CD14-positive monocyte (primary cell): ENCODE measurements at regions not wholly inside any gene's neighbourhood (a gene's known extent, or its start where the extent isn't known, plus 50 kb on each side); places are given as distances from the start of the nearest gene placed in this dataset.

Experiments used
- DNase-seq, 3 donors: peaks; one replicate each; pipeline ENCODE4 v3.0.0-alpha.2; 2011 to 2022
- H2AFZ ChIP-seq: 2 replicates; pipeline ENCODE4 v1.6.0; 2012; ENCODE audit warnings: mild to moderate bottlenecking, low read depth, low read length, inconsistent platforms; ENCODE audit not compliant: insufficient read depth, poor library complexity, severe bottlenecking
- H3K27ac ChIP-seq, 2 donors: 1 replicate in 1 of 2; 2 replicates in 1 of 2; pipeline ENCODE4 v1.5.1; 2012 to 2013; ENCODE audit warnings: low read length in 2 of 2, control low read depth in 1 of 2, inconsistent platforms in 1 of 2, low read depth in 1 of 2, mild to moderate bottlenecking in 1 of 2
- H3K27me3 ChIP-seq, 2 donors: one replicate each; pipeline versions ENCODE4 v1.6.0 to v1.6.1; 2011 to 2013; ENCODE audit warnings: low read length in 2 of 2; ENCODE audit not compliant: control insufficient read depth in 2 of 2, insufficient read depth in 2 of 2
- H3K36me3 ChIP-seq, 2 donors: replicated peaks in 1 of 2; 1 replicate in 1 of 2; 2 replicates in 1 of 2; pipeline versions ENCODE4 v1.5.1 to v1.6.1; 2012 to 2013; ENCODE audit warnings: low read length in 2 of 2, control low read depth in 1 of 2, inconsistent platforms in 1 of 2, mild to moderate bottlenecking in 1 of 2; ENCODE audit not compliant: insufficient read depth in 2 of 2, control insufficient read depth in 1 of 2
- H3K4me1 ChIP-seq, 2 donors: 1 replicate in 1 of 2; 2 replicates in 1 of 2; pipeline versions ENCODE4 v1.5.1 to v1.6.1; 2012 to 2013; ENCODE audit warnings: low read length in 2 of 2, control low read depth in 1 of 2, inconsistent platforms in 1 of 2, mild to moderate bottlenecking in 1 of 2, moderate library complexity in 1 of 2; ENCODE audit not compliant: insufficient read depth in 2 of 2, control insufficient read depth in 1 of 2
- H3K4me2 ChIP-seq: replicated peaks from 2 replicates; pipeline ENCODE3; 2012; ENCODE audit warnings: low read length, moderate library complexity, mild to moderate bottlenecking; ENCODE audit not compliant: poor library complexity, severe bottlenecking; ENCODE audit errors: extremely low read depth
- H3K4me3 ChIP-seq, 3 experiments: fragments of 200-600 bp in 1 of 3; sonication (generic) in 1 of 3; replicated peaks in 1 of 3; 1 replicate in 2 of 3; 2 replicates in 1 of 3; pipeline ENCODE4 v1.5.1; 2011 to 2013; ENCODE audit warnings: low read length in 3 of 3, mild to moderate bottlenecking in 3 of 3, control low read depth in 2 of 3, low read depth in 2 of 3, inconsistent platforms in 1 of 3, moderate library complexity in 1 of 3
- H3K79me2 ChIP-seq: 2 replicates; pipeline ENCODE4 v1.6.0; 2012; ENCODE audit warnings: mild to moderate bottlenecking, control low read depth, inconsistent platforms, low read length, moderate library complexity; ENCODE audit not compliant: insufficient read depth
- H3K9ac ChIP-seq: 2 replicates; pipeline ENCODE4 v1.6.0; 2017; ENCODE audit warnings: low read length, mild to moderate bottlenecking; ENCODE audit not compliant: insufficient read depth, poor library complexity, severe bottlenecking
- H3K9me3 ChIP-seq, 2 donors: replicated peaks in 1 of 2; 1 replicate in 1 of 2; 2 replicates in 1 of 2; pipeline versions ENCODE4 v1.5.1 to v1.6.1; 2012 to 2013; ENCODE audit warnings: low read length in 2 of 2, control low read depth in 1 of 2; ENCODE audit not compliant: control insufficient read depth in 1 of 2, insufficient read depth in 1 of 2
- H4K20me1 ChIP-seq: 2 replicates; pipeline ENCODE4 v1.6.0; 2012; ENCODE audit warnings: mild to moderate bottlenecking, low read length, control low read depth, moderate library complexity; ENCODE audit not compliant: insufficient read depth
- H3K27ac Mint-ChIP-seq, 7 donors: one replicate each; pipeline ENCODE4 v1.8.0; 2020; ENCODE audit warnings: mild to moderate bottlenecking in 7 of 7, mixed read lengths in 7 of 7, moderate library complexity in 6 of 7, inconsistent platforms in 2 of 7
- H3K27me3 Mint-ChIP-seq, 3 donors: one replicate each; pipeline ENCODE4 v1.8.0; 2021 to 2022; ENCODE audit warnings: low read depth in 3 of 3, mild to moderate bottlenecking in 3 of 3, mixed read lengths in 3 of 3, moderate library complexity in 3 of 3, inconsistent platforms in 1 of 3
- H3K36me3 Mint-ChIP-seq, 2 donors: one replicate each; pipeline ENCODE4 v1.8.0; 2020; ENCODE audit warnings: mixed read lengths in 2 of 2, inconsistent platforms in 1 of 2, mild to moderate bottlenecking in 1 of 2
- H3K4me1 Mint-ChIP-seq: one replicate; pipeline ENCODE4 v1.8.0; 2020; ENCODE audit warnings: mild to moderate bottlenecking, mixed read lengths
- H3K4me3 Mint-ChIP-seq, 2 donors: one replicate each; pipeline ENCODE4 v1.8.0; 2020; ENCODE audit warnings: mild to moderate bottlenecking in 2 of 2, mixed read lengths in 2 of 2, moderate library complexity in 1 of 2
- H3K9me3 Mint-ChIP-seq, 7 donors: one replicate each; pipeline ENCODE4 v1.8.0; 2020 to 2022; ENCODE audit warnings: mixed read lengths in 7 of 7, mild to moderate bottlenecking in 6 of 7, moderate library complexity in 6 of 7, inconsistent platforms in 2 of 7
- WGBS: methylation state at CpG from one replicate; pipeline ENCODE4 v1.1.5; 2013; ENCODE audit warnings: missing lambda C conversion rate; ENCODE audit not compliant: insufficient coverage; 5-methylcytosine and 5-hydroxymethylcytosine counted together
- intact Hi-C, 2 donors: fragments of 100-400 bp; cut with micrococcal nuclease; formaldehyde crosslinking; loops; one replicate each; pipeline versions ENCODE4 v1.15.0 to v1.15.1; 2023
- TF ChIP-seq, protein P1 (sequence below): fragments of 200-600 bp; IDR thresholded peaks from one replicate; pipeline ENCODE4 v1.8.0; 2022; ENCODE audit warnings: antibody characterized with exemption, mild to moderate bottlenecking

DNA sequence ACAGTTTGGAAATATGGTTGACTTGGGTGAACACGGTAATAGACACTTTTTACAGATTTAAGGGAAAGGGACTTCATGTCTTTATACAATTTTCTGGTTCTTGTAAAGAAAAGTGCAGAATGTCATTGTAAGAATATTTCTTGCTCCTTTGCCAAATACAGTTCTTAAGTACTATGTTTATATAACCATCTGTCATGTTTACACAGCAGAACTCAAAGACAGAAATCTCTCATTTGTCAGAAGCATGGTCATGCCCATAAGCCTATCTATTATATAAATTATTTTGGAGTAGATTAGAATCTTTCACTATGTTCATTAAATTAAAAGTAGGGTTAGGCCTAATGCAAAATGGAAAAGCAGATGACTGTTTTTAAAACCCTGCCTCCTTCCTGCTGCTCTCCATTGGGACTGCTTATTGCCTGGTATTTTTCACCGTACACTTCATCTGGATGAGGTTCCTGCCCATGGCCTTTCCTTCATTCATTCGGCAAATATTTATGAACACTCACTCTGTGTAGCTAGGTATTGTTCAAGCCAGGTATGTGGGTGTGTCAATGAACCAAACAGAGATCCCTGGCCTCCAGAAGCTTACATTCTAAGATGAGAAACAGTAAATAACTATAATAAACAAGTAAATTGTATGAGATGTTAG lies 558.1 kb downstream of the NR2F1-AS1 start:
- no peak for DNase-seq
- no peak overlapping the region for H2AFZ ChIP-seq
- no peak overlapping the region for H3K4me3 ChIP-seq
- no peaks in the 10 kb centered on the region for H3K9me3 ChIP-seq
- WGBS: no CpG with 5 or more reads among the region's 3 CpGs
- Mint-ChIP-seq H3K27me3 (no peaks in the 10 kb centered on the region), H3K4me3 (no peak overlapping the region), H3K9me3 (peaks cover 0 to 3% (median 2%) of the 10 kb centered on the region in 7 donors), H3K36me3 (no peaks in the 10 kb centered on the region), H3K27ac (no peak overlapping the region), H3K4me1 (no peaks in the 10 kb centered on the region)
- intact Hi-C loops: no loop called here
- no peaks in the 10 kb centered on the region for H3K4me1 ChIP-seq
- no peaks in the 10 kb centered on the region for H3K27me3 ChIP-seq
- no peak overlapping the region for H3K4me2 ChIP-seq
- H3K27ac ChIP-seq: no peak overlapping the region
- TF ChIP-seq, protein P1, sequence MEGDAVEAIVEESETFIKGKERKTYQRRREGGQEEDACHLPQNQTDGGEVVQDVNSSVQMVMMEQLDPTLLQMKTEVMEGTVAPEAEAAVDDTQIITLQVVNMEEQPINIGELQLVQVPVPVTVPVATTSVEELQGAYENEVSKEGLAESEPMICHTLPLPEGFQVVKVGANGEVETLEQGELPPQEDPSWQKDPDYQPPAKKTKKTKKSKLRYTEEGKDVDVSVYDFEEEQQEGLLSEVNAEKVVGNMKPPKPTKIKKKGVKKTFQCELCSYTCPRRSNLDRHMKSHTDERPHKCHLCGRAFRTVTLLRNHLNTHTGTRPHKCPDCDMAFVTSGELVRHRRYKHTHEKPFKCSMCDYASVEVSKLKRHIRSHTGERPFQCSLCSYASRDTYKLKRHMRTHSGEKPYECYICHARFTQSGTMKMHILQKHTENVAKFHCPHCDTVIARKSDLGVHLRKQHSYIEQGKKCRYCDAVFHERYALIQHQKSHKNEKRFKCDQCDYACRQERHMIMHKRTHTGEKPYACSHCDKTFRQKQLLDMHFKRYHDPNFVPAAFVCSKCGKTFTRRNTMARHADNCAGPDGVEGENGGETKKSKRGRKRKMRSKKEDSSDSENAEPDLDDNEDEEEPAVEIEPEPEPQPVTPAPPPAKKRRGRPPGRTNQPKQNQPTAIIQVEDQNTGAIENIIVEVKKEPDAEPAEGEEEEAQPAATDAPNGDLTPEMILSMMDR: no peak
- no peaks in the 10 kb centered on the region for H4K20me1 ChIP-seq
- H3K9ac ChIP-seq: no peak overlapping the region
- H3K36me3 ChIP-seq: no peaks in the 10 kb centered on the region
- H3K79me2 ChIP-seq: no peaks in the 10 kb centered on the region

DNA sequence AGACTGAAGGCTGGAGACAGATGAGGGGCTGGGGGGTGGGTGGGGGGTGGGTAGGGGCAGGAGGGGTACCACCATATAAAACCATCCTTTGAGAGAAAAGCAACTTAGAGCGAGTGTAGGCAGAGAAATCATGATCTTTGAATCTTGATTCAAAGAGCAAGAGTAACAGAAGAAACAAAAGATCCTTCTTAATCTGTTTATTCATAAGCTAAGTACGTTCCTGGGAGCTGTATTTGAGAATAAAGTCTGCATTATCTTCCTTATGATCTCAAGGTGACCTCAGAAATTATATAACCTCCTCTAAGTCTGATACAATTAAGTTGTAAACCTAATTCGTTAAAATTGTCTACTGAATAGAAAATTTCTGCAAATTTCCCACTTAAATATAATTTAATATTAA lies 558.8 kb downstream of the NR2F1-AS1 start:
- WGBS: no CpG with 5 or more reads among the region's 3 CpGs
- H3K4me2 ChIP-seq: no peak overlapping the region
- no peak for DNase-seq
- H3K36me3 ChIP-seq: no peaks in the 10 kb centered on the region
- no peak overlapping the region for H3K9ac ChIP-seq
- Mint-ChIP-seq H3K4me3 (no peak overlapping the region), H3K27me3 (no peaks in the 10 kb centered on the region), H3K36me3 (no peaks in the 10 kb centered on the region), H3K9me3 (peaks cover 0 to 3% (median 2%) of the 10 kb centered on the region in 7 donors), H3K27ac (no peak overlapping the region), H3K4me1 (no peaks in the 10 kb centered on the region)
- H3K27ac ChIP-seq: no peak overlapping the region
- H3K27me3 ChIP-seq: no peaks in the 10 kb centered on the region
- intact Hi-C loops: no loop called here
- no peak overlapping the region for H2AFZ ChIP-seq
- no peaks in the 10 kb centered on the region for H3K4me1 ChIP-seq
- H3K4me3 ChIP-seq: no peak overlapping the region
- H4K20me1 ChIP-seq: no peaks in the 10 kb centered on the region
- no peaks in the 10 kb centered on the region for H3K9me3 ChIP-seq
- no peaks in the 10 kb centered on the region for H3K79me2 ChIP-seq
- TF ChIP-seq, protein P1: no peak
